Embryonic facial prominence (tissue), 1 donor: ENCODE measurements at regions not wholly inside any gene's neighbourhood (a gene's known extent, or its start where the extent isn't known, plus 50 kb on each side); places are given as distances from the start of the nearest gene placed in this dataset.
"Not testable (repeated sequence)": the region's sequence is repeated elsewhere in the genome, so short reads cannot be mapped to it uniquely, and the experiment has no call there.

Source experiments
- DNase-seq: peaks from one replicate; pipeline ENCODE4 v3.0.0-alpha.2; 2016; ENCODE audit errors: extremely low spot score

DNA sequence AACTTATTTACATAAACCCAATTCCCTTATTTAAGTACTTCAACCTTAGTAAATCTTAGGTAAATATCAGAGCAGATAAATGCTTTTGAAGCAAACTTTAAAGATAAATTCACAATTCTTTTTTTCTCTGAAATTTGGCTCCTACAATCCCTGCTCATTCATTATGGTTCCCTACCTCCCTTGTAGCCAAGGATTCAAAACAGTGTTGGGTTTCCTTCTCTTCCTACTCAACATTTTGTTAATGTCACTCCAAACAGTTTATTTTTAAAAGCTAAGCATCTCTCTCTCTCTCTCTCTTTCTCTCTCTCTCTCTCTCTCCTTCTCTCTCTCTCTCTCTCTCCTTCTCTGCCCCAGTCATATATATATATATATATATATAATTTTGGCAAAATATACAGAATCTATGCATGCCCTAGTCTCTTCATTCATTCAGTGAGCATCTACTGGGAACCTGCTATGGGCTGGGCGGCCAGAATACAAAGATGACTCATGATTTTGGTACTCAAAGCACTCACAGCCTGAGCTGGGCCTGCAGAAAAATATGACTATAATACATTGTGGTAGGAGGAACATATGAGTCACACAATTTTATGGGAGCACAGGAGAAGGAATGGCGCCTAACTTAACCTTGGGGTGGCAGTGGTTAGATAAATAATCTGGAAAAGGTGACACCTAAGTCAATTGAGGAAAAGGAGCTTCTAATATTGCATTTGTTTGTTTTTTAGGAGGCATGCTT, 123.7 kb upstream of the DHRS4 start:
- no peak for DNase-seq

DNA sequence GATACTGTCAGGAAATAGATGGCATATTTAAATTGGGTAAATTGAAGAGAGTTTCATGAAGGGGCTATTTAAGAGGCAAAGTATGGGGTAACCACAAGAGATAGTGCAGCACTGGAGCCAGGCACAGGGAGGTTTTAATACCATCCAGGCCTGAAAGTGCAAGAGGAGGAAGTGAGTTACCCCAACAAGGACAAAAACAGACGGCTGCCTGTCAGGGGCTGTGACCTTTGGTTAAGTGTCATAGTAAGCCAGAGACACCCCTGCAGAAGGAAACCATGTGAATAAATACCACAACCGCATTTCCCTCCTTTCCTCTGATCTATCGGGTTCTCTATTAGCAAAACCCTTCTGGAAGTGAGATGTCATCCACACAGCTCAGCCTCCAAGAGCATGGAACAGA, 122.0 kb upstream of the DHRS4 start:
- DNase-seq: no peak

DNA sequence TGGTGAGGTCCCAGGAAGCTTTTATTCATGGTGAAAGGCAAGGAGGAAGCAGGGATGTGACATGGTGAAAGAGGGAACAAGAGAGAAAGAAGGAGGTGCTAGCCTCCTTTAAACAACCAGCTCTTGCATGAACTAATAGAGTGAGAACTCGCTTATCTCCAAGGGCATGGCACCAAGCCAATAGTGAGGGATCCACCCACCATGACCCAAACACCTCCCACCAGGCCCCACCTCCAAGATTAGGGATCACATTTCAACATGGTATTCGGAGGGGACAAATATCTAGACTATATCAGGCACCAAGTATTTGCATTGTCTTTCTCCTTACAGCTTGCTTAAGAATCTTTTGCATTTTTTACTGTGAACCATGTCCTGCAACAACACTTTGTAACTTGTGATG, 91.9 kb upstream of the DHRS4 start:
- no peak for DNase-seq

DNA sequence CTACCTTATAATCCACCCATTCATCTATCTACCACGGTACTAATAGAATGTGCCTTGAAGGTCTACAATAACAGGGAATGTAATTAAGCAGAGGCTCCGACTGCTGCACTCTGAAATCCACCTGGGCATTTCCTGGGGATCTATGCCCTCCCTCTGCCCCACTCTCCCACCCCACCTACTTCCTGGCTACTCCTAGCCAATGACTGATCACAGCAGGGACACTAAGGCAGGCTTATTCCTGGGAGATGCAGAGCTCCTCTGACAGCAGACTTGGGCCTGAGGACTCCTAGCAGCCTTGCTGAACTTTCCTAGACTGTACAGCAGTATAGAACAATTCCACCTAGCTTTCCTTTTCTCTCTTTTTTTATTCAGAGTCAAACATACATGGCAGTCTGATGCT, 91.1 kb upstream of the DHRS4 start:
- no peak for DNase-seq

DNA sequence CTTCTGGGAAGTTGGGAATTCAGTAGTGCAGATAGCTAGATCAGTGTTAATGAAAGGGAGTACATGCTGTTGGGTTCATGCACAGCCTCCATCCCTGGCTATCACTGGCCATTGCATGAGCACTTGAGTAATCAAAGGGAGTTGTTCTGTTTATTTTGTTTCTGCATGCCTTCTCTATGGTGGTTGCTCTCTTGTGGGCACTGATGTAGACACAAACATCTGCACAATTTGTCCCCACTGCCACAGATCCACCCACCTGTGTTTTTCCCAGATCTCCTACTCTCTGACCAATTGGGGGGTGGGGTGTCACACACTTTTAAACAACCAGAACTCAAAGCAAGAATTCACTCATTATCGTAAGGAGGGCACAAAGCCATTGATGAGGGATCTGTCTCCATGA, 89.7 kb upstream of the DHRS4 start:
- DNase-seq: no peak

DNA sequence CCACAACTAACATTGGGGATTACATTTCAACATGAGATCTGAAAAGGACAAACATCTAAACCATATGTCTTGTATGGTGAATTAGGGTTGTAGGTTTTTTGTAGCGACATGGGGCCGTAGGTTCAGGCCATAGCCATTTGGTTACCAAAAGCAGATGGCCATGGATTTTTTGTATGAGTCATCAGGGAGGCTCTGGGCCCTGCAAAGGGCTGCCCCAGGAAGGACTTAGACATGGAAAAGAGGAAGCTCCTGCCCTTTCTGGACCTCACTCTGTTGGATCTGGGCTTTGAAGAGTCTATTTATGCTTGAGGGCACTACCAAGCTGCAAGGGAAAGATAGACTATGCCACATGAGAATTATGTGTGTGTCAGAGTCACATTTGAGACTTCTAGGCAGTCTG, 89.3 kb upstream of the DHRS4 start:
- no peak for DNase-seq

DNA sequence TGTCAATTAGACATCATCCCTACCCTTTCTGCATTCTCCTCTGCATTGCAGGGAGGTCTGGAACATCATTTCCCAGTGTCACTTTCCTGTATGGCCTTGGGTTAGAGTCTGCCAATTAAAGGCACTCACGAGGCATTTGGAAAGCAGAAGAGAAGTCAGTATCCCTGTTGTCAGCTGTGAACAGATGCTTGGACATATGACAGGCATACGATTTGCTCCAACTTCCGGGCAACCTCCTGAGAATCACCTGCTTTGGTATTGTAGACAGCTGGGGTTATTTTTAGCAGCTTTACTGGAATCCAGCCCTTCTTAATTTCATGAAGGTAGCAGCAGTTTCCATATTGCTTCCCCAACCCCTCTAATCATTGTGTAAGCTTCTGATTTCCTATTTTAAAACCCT, 88.7 kb upstream of the DHRS4 start:
- DNase-seq: no peak

DNA sequence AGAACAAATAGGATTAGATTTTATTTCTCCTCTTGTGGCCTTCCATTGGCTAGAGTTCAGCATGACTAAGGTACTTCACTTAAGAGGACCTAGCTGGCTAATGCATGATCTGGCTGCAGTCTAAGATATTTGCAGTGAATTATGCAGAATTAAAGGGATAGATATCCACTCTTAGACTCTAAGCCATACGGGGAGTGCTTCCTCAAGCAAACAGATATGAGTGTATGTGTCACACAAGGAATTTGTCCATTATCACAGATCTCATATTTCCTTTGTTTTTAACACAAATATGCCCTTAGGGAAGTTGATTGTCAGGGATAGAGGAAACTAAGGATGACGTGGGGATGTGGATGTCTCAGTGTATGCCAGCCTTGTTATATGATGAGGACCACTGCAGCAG, 88.1 kb upstream of the DHRS4 start:
- DNase-seq: no peak

DNA sequence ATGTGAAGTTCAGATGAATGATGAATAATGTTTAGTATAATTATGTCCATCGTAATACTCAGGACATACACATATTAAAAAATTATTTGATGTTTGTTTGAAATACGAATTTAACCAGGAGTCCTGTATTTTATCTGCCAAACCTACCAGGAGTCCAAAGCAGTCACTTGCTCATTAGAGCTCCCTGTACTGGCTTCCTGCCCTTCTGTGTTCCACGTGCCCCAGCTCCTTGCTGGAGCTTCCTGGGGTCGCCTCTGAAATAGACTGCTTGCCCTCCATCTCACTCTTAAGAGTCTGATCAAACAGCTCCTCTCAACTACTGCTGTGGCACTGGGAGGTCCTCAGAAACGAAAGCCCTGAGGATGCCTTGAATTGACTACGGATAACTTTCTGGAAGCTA, 87.3 kb upstream of the DHRS4 start:
- no peak for DNase-seq

DNA sequence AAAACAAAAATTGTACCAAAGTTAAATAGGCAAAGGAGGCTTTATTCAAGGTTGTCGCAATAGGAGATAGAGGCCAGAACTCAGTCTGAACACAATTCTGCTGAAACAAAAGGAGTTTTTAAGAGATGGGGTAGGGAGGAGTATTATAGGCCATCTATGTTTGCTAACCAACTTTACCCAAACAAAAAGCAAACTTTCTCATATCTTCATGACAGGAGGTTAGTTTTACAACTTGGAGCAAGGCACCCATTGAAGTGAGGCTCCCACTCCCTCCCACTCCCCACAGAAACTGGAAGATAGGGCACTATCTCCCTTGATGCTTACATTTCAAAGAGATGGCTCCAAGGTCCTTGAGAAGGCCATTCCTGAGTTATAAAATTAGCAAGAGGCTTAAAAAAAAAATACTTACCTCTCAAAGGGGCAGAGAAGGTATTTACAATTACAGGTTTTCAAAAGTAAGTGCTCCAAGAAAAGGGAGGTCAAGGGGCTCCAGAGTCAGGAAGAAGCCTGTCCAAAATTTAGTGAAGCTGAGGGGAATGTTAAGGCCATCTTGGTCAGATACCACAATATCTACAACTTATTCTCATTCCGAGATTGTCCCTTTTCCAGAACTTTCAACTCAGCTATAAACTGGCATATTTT, 84.4 kb upstream of the DHRS4 start:
- DNase-seq: no peak

DNA sequence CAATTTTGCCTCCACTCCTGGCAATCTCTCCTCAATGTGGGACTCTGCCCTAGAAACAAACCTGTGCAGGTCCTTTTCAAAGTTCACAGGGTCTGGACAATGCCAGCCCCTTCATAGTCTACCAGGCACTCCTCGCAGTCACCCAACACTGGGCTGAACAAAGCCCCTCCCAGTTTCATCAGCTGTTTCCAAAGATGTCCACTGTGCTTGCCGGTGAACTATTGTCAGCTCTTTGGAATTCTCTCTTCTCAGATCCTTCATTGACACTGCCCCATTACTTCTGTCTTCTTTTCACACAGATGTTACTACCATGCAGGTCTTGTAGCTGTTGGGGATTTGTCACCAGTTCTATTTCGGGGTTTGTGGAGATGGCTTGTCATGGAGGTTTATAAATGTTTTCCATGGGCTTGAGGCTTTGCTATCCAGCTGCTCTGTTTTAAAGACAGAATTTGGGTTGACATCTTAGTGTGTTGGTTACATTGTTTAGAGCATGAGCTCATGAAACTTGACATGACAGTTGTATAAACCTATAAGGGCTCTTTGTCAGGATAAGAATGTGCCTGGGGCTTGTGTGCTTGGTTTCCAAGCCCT, 77.3 kb upstream of the DHRS4 start:
- DNase-seq: no peak

DNA sequence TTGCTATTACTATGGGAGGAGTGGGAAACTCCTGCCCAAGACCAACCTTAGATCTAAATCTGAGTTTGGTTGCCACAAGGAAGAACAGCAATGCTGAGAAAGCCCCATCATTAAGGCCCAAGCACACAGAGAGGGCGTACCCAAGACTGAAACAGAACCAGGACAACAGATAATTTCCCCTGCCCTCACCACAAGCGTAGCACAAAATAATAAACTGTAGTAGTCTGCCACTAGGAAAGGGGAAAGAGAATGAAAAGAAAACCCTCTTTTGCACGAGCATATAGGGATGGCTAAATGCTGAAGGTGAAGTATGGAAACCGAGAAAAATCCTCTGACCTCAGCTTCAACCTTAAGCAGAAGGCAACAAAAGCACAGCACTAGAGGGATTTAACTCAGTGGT, 76.5 kb upstream of the DHRS4 start:
- DNase-seq: no peak

DNA sequence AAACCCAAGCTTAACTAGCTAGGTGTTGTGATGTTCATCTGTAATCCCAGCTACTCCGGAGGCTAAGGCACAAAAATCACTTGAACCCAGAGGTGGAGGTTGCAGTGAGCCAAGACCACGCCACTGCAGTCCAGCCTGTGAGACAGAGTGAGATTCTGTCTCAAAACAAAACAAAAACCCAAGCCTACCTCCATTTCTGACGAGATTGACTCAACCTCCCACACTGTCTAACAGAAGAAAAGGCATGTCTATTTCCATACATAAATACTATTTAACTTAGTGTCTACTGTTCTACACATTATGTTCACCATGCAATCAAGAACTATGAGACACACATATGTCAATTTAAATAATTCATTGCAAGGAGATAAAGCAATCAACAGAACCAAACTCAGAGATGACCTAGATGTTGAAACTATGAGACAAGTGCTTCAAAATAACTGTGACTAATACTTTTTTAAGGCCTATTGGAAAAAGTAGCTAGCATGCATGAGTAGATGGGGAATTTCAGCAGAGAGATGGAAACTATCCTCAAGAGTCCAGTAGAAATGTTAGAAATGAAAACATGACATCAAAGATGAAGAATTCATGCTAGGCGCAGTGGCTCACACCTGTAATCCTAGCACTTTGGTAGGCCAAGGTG, 75.9 kb upstream of the DHRS4 start:
- no peak for DNase-seq

DNA sequence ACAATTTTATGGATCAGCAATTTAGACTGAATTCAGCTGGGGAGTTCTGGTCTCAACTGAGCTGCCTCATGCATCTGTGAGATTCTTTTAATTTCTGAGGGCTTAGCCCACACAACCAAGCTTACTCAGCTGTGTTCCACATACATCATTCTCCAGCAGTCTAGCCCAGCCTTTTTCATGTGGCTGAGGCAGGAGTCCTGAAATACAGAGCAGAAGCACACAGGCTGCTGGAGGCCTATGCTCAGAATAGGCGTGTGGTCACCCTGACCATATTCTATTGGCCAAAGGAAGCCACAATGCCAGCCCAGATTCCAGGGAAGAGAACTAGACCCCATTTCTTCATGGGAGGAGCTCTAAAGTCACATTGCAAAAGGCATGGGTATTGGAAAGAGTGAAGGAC, 72.3 kb upstream of the DHRS4 start:
- no peak for DNase-seq

DNA sequence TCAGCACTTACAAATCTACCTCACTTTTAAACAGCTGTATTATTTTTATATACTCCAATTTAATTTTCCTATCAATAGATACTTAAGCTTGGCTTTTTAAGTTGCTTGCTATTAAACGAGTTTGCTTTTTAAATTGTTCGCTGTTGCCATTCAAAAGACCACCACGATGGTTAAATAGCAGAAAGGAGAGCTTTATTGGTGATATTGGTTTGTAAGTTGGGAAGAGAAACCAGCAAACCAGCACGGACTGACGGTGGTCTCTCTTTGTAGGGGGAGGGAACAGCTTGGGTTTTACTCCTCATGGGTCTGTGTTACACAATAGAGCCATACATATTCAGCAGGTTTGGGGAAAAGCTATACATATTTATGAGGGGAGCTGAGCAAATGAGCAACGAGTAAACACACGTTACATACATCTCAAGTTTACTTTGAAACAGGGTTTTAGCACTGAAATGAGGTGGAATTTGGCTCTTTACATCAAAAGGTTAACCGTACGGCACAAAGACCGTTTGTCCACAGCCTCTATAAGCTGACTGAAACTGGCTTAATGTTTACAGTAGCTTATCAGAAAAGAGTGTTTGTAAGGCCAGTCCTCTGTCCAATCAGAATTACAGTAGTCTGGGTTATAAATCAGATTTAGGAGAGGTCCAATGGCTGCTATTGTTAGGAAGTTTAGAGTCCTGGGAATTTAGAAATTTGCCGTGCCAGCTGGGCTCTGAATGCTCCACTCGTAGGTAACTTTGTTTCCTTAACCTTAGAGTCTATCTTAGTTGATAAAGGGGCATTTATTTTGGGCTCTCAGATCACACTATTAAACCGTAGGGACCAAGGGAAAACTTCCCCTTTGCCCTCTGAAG, 69.7 kb upstream of the DHRS4 start:
- DNase-seq: no peak

DNA sequence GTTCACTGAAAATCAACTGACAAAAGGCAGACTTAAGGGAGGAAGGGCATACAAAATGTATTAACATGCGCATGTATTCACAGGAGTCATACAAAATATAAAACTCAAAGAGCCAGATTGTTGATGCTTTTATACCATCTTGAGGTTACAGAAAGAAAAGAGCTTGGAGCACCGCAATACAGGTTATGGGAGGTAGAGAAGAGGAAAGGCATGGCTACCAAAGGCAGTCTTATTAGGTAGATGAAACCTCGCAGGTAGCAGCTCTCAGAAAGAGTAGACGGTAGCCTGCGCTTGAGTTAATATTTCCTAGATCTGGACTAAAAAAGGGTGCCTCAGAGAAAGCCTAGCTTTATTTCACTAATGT, 69.0 kb upstream of the DHRS4 start:
- DNase-seq: no peak

DNA sequence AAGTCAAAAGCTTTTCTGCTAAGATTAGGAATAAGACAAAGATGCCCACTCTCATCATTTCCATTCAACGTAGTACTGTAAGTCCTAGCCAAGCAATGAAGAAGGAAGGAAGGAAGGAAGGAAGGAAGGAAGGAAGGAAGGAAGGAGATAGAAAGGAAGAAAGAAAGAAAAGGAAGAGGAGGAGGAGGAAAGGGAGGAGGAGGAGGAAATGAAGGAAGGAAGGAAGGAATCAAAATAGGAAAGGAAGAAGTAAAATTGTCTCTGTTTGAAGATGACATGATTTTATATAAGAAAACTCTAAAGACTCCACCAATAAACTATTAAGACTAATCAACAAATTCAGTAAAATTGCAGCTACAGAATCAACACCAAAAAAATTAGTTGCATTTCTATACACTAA, 66.0 kb upstream of the DHRS4 start:
- no peak for DNase-seq

DNA sequence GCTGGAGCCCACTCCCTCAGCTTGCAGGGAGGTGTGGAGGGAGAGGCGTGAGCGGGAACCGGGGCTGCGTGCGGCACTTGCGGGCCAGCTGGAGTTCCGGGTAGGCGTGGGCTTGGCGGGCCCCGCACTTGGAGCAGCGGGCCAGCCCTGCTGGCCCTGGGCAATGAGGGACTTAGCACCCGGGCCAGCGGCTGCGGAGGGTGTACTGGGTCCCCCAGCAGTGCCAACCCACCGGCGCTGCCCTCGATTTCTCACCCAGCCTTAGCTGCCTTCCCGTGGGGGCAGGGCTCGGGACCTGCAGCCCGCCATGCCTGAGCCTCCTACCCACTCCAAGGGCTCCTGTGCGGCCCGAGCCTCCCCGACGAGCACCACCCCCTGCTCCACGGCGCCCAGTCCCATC, 61.9 kb upstream of the DHRS4 start:
- not testable (repeated sequence) for DNase-seq

DNA sequence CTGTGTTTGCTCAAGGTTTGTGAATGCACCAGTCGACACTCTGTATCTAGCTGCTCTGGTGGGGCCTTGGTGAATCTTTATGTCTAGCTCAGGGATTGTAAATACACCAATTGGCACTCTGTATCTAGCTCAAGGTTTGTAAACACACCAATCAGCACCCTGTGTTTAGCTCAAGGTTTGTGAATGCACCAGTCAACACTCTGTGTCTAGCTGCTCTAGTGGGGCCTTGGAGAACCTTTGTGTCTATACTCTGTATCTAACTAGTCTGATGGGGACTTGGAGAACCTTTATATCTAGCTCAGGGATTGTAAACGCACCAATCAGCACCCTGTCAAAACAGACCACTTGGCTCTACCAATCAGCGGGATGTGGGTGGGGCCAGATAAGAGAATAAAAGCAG, 61.3 kb upstream of the DHRS4 start:
- DNase-seq: not testable (repeated sequence)

DNA sequence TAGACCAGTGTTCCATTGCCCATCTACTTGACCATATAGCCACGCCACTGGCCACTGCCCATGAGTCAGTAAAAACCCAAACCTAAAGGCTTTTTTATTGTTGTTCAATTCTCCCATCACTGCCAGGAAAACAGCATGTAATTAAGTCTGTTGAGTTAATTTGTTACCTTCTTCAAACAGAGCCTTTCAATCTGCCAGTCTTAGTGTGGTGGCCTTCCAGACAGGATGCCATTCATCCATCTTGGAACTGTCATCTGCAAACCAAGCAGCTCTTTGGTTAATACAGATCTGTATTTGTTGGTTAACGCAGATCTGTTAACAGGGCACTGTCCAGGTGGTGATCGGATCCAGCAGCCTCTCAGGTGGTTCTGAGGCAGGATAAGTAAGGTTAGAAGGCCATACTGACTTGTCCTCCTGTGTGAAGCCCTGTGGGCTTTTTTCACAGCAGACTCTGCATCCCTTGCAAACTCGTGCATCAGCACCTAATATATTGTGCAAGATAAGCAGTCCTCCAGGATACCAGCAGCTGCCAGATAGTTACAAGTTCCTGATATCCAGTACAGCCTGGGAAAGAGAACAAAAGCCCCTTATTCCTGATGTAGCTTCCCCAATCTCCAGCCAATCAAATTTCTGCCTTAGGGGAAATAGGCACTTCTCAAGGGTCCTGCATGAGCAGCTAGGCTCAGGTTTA, 59.1 kb upstream of the DHRS4 start:
- no peak for DNase-seq

DNA sequence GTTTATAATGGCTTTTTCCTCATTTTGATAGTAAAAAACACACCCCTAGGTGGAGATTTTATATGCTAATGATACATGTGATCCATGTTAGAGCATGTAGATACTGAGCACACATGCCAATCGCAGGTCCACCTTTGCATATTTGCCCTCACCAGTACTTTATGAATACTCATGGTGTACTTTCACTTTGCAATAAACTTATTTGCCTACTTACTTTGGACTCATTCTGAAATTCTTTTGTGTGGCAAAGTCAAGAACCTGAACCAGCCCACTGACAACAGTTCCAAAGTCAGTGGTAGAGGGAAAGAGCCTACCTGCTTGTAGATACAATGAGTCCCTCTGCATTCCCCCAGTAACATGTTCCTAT, 58.5 kb upstream of the DHRS4 start:
- DNase-seq: no peak

DNA sequence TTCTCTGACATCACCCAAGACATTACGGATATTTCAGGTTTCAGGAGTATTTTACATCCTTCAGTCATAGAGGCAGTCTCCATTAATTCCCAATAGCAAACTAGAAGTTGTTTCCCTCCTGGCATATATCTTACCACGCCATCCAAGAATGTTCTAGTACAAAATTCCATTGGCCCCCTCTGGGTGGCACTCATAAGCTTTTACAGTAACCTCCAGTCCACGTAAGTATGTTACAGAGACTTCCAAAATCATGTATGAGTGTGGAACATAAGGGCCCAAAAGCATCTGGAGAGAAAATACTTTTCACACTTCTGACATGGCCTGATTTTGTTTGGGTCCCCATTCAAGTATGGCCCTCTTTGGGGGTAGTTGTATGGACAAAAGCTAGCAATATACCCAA, 58.1 kb upstream of the DHRS4 start:
- no peak for DNase-seq
